ENCODE measurements at regions not wholly inside any gene's neighbourhood (a gene's known extent, or its start where the extent isn't known, plus 50 kb on each side); places are given as distances from the start of the nearest gene placed in this dataset.

DNA sequence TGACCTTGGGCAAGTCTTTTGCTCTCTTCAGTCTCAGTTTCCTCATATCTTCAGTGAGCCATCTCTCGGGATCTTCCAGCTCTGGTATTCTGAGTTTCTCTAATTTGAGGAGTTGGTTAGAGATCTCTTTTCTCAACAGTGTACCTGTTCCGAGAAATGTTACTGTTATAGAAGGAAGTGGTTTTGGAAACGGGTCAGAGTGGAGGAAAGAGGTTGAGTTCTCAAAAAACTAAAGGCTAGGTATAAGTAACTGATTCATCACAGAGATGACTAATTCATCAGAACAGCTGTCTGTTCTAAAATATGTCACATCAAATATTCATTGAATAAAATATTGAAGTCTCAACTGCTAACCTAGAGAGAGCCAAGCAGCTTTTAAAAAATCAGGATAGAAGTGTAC, 106.6 kb downstream of the PALM2AKAP2 start:
- WGBS (ENCODE audit: low lambda C conversion rate): 58% methylated on average over 3 of the region's 3 CpGs
- no peak for DNase-seq (ENCODE audit: low spot score)
- no peaks in the 10 kb centered on the region for H3K36me3 ChIP-seq (replicated peaks in 1 of 2; ENCODE audit: control insufficient read depth in 1 of 2, insufficient read depth in 2 of 2, low read length in 2 of 2)
- no peak for ATAC-seq
- no peaks in the 10 kb centered on the region for H3K4me1 ChIP-seq (ENCODE audit: insufficient read depth, low read length)
- TF ChIP-seq, protein P1, sequence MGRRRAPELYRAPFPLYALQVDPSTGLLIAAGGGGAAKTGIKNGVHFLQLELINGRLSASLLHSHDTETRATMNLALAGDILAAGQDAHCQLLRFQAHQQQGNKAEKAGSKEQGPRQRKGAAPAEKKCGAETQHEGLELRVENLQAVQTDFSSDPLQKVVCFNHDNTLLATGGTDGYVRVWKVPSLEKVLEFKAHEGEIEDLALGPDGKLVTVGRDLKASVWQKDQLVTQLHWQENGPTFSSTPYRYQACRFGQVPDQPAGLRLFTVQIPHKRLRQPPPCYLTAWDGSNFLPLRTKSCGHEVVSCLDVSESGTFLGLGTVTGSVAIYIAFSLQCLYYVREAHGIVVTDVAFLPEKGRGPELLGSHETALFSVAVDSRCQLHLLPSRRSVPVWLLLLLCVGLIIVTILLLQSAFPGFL (CRISPR knock-in tag; IDR thresholded peaks at IDR 0.05): no peak
- no peak for TF ChIP-seq ZNF484 (CRISPR knock-in tag; IDR thresholded peaks at IDR 0.05; ENCODE audit: borderline replicate concordance, low read depth)
- TF ChIP-seq KDM5A (IDR thresholded peaks at IDR 0.05; ENCODE audit: borderline replicate concordance, low read length): no peak
- TF ChIP-seq ZNF557 (CRISPR knock-in tag; IDR thresholded peaks at IDR 0.05): no peak
- TF ChIP-seq ZNF652 (CRISPR knock-in tag; IDR thresholded peaks at IDR 0.05; ENCODE audit: borderline replicate concordance, low read depth): no peak
- TF ChIP-seq MAF1 (CRISPR knock-in tag; IDR thresholded peaks at IDR 0.05; ENCODE audit: borderline replicate concordance): no peak
- TF ChIP-seq RORA (CRISPR knock-in tag; IDR thresholded peaks at IDR 0.05): no peak
- no peak for TF ChIP-seq MTA1 (CRISPR knock-in tag; IDR thresholded peaks at IDR 0.05; ENCODE audit: borderline replicate concordance)
- TF ChIP-seq, protein P2, sequence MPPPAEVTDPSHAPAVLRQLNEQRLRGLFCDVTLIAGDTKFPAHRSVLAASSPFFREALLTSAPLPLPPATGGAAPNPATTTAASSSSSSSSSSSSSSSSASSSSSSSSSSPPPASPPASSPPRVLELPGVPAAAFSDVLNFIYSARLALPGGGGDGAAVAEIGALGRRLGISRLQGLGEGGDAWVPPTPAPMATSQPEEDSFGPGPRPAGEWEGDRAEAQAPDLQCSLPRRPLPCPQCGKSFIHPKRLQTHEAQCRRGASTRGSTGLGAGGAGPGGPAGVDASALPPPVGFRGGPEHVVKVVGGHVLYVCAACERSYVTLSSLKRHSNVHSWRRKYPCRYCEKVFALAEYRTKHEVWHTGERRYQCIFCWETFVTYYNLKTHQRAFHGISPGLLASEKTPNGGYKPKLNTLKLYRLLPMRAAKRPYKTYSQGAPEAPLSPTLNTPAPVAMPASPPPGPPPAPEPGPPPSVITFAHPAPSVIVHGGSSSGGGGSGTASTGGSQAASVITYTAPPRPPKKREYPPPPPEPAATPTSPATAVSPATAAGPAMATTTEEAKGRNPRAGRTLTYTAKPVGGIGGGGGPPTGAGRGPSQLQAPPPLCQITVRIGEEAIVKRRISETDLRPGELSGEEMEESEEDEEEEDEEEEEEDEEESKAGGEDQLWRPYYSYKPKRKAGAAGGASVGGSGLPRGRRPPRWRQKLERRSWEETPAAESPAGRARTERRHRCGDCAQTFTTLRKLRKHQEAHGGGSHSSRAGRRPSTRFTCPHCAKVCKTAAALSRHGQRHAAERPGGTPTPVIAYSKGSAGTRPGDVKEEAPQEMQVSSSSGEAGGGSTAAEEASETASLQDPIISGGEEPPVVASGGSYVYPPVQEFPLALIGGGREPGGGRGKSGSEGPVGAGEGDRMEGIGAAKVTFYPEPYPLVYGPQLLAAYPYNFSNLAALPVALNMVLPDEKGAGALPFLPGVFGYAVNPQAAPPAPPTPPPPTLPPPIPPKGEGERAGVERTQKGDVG (CRISPR knock-in tag; IDR thresholded peaks at IDR 0.05; ENCODE audit: borderline replicate concordance): no peak
- no peak for TF ChIP-seq ZNF263 (CRISPR knock-in tag; IDR thresholded peaks at IDR 0.05)
- TF ChIP-seq KDM4B (CRISPR knock-in tag; IDR thresholded peaks at IDR 0.05): no peak
- no peak for TF ChIP-seq SP1 (IDR thresholded peaks at IDR 0.05)
- no peak for TF ChIP-seq SP1 (CRISPR knock-in tag; IDR thresholded peaks at IDR 0.05)
- no peak for TF ChIP-seq ZNF841 (CRISPR knock-in tag; IDR thresholded peaks at IDR 0.05; ENCODE audit: borderline replicate concordance)
- TF ChIP-seq SNRNP70 (IDR thresholded peaks at IDR 0.05; ENCODE audit: low read depth, low read length): no peak
- TF ChIP-seq ZFP36L1 (CRISPR knock-in tag; IDR thresholded peaks at IDR 0.05): no peak
- no peak for TF ChIP-seq ELF3 (CRISPR knock-in tag; IDR thresholded peaks at IDR 0.05)
- TF ChIP-seq ZNF781 (CRISPR knock-in tag; IDR thresholded peaks at IDR 0.05; ENCODE audit: borderline replicate concordance, not compliant biosample characterization): no peak
- no peak for TF ChIP-seq ZNF720 (CRISPR knock-in tag; IDR thresholded peaks at IDR 0.05)
- H3K4me2 ChIP-seq (ENCODE audit: low read depth, low read length): no peak overlapping the region
- POLR2A ChIA-PET: no interaction called here
- H3K9ac ChIP-seq (ENCODE audit: insufficient read depth, low read depth, low read length): no peak overlapping the region
- in situ Hi-C loops (cut with HindIII; ENCODE audit: extremely low pct_ligation_motif_present, low pct_unique_long_range_greater_than_20kb) (no loop called here), intact Hi-C loops (cut with micrococcal nuclease; ENCODE audit: unreplicated experiment) (loop anchor here (5.0 kb wide), 1 partner anchor 309 kb away; no protein-coding TSS in a partner anchor)
- no peak overlapping the region for H3K27ac ChIP-seq (ENCODE audit: extremely low read length, insufficient read depth, low read length)
- CTCF ChIA-PET (ENCODE audit: low intra/inter-chr PET ratio, low total read pairs): no interaction called here
- FAIRE-seq: no peak
- no peaks in the 10 kb centered on the region for H3K9me3 ChIP-seq (ENCODE audit: low read length)
- no TSS peak for BruUV-seq (replicated peaks)
- H3K79me2 ChIP-seq (ENCODE audit: insufficient read depth, low read length): no peaks in the 10 kb centered on the region
- no peak overlapping the region for H2AFZ ChIP-seq (ENCODE audit: low read length)
- H4K20me1 ChIP-seq (ENCODE audit: insufficient read depth, low read length): no peaks in the 10 kb centered on the region
- H3K4me3 ChIP-seq (replicated peaks in 1 of 3; ENCODE audit: insufficient read depth in 1 of 3, low read depth in 2 of 3, low read length in 3 of 3): no peak overlapping the region
- peaks cover 0 to 1% of the 10 kb centered on the region in 2 experiments; a peak in 1 of 5 replicates for H3K27me3 ChIP-seq (ENCODE audit: control insufficient read depth in 1 of 2, insufficient read depth in 2 of 2, low read length in 2 of 2)
